Fibroblast of lung (primary cell): ENCODE measurements at regions not wholly inside any gene's neighbourhood (a gene's known extent, or its start where the extent isn't known, plus 50 kb on each side); places are given as distances from the start of the nearest gene placed in this dataset.

Experiments used
- CTCF ChIP-seq, 2 donors: IDR thresholded peaks in 1 of 2; conservative IDR thresholded peaks in 1 of 2; 1 replicate in 1 of 2; 2 replicates in 1 of 2; pipeline ENCODE4 v1.5.1; 2011 to 2012; ENCODE audit warnings: low read length in 2 of 2, control low read depth in 1 of 2, inconsistent platforms in 1 of 2, low read depth in 1 of 2, mild to moderate bottlenecking in 1 of 2
- EZH2 ChIP-seq: IDR thresholded peaks from 2 replicates; pipeline ENCODE4 v1.5.1; 2012; ENCODE audit warnings: low read length, control low read depth, mild to moderate bottlenecking; ENCODE audit errors: missing control alignments

- TF ChIP-seq CTCF (conservative IDR thresholded peaks at IDR 0.05 in 1 of 2, IDR thresholded peaks at IDR 0.05 in 1 of 2; ENCODE audit: low read depth in 1 of 2, low read length in 2 of 2) (no peak), EZH2 (no peak)
Measured at GRCh38 chr2:192536922-192537624, 342.3 kb upstream of the TMEFF2 start.
